Stimulated activated CD4-positive, alpha-beta T cell treated with anti-CD3 and anti-CD28 coated beads, TNF-alpha, amount 100 ng/mL, for 24 hours (primary cell): ENCODE measurements at regions not wholly inside any gene's neighbourhood (a gene's known extent, or its start where the extent isn't known, plus 50 kb on each side); places are given as distances from the start of the nearest gene placed in this dataset.
"Not testable (repeated sequence)": the region's sequence is repeated elsewhere in the genome, so short reads cannot be mapped to it uniquely, and the experiment has no call there.

Experiments used
- DNase-seq, 3 experiments: peaks; one replicate each; pipeline ENCODE4 v3.0.0-alpha.2; 2020; ENCODE audit warnings: low read depth in 3 of 3

- no peak for DNase-seq
Observed at GRCh38 chr4:126338548-126338947, 1023.8 kb downstream of the FAT4 start.

- no peak for DNase-seq
Observed at GRCh38 chr4:126341927-126342326, 1027.2 kb downstream of the FAT4 start.

- no peak for DNase-seq
Observed at GRCh38 chr4:126344472-126344871, 1029.7 kb downstream of the FAT4 start.

GRCh38 chr4:126346654-126347053 lies 1031.9 kb downstream of the FAT4 start:
- no peak for DNase-seq

GRCh38 chr4:126354784-126355183 lies 1040.0 kb downstream of the FAT4 start:
- no peak for DNase-seq

- DNase-seq: no peak
Observed at GRCh38 chr4:126358041-126358440, 1043.3 kb downstream of the FAT4 start.

GRCh38 chr4:126361287-126361686 lies 1046.5 kb downstream of the FAT4 start:
- DNase-seq: no peak

GRCh38 chr4:126364311-126364911 lies 1049.7 kb downstream of the FAT4 start:
- no peak for DNase-seq

GRCh38 chr4:126369076-126369475 lies 1054.3 kb downstream of the FAT4 start:
- no peak for DNase-seq

GRCh38 chr4:126372634-126373033 lies 1057.9 kb downstream of the FAT4 start:
- no peak for DNase-seq

GRCh38 chr4:126375462-126376054 lies 1060.8 kb downstream of the FAT4 start:
- no peak for DNase-seq

- DNase-seq: no peak
Observed at GRCh38 chr4:126385954-126386353, 1071.2 kb downstream of the FAT4 start.

- DNase-seq: no peak
Observed at GRCh38 chr4:126386512-126386911, 1071.8 kb downstream of the FAT4 start.

- DNase-seq: no peak
Observed at GRCh38 chr4:126395664-126396063, 1080.9 kb downstream of the FAT4 start.

- DNase-seq: no peak
Observed at GRCh38 chr4:126396121-126396520, 1081.4 kb downstream of the FAT4 start.

GRCh38 chr4:126396703-126397102 lies 1081.9 kb downstream of the FAT4 start:
- no peak for DNase-seq

- DNase-seq: no peak
Observed at GRCh38 chr4:126404549-126404948, 1089.8 kb downstream of the FAT4 start.

GRCh38 chr4:126405369-126405982 lies 1090.7 kb downstream of the FAT4 start:
- DNase-seq: no peak

GRCh38 chr4:126409746-126410145 lies 1095.0 kb downstream of the FAT4 start:
- DNase-seq: no peak

- no peak for DNase-seq
Observed at GRCh38 chr4:126411047-126411446, 1096.3 kb downstream of the FAT4 start.

GRCh38 chr4:126412310-126412709 lies 1097.6 kb downstream of the FAT4 start:
- not testable (repeated sequence) for DNase-seq

GRCh38 chr4:126414741-126415140 lies 1100.0 kb downstream of the FAT4 start:
- no peak for DNase-seq

- DNase-seq: no peak
Observed at GRCh38 chr4:126419266-126419665, 1104.5 kb downstream of the FAT4 start.
